NCI-H2196 treated with DMSO at 0.1 percent for 48 hours (cell line): ENCODE measurements at regions not wholly inside any gene's neighbourhood (a gene's known extent, or its start where the extent isn't known, plus 50 kb on each side); places are given as distances from the start of the nearest gene placed in this dataset.

Source experiments
- DNase-seq: peaks from one replicate; lab custom pipeline; 2025; ENCODE audit not compliant: unreplicated experiment; lab: John Stamatoyannopoulos, UW

GRCh38 chr13:50438351-50438750, 405.1 kb downstream of the DLEU7 start:
- no peak for DNase-seq

DNA sequence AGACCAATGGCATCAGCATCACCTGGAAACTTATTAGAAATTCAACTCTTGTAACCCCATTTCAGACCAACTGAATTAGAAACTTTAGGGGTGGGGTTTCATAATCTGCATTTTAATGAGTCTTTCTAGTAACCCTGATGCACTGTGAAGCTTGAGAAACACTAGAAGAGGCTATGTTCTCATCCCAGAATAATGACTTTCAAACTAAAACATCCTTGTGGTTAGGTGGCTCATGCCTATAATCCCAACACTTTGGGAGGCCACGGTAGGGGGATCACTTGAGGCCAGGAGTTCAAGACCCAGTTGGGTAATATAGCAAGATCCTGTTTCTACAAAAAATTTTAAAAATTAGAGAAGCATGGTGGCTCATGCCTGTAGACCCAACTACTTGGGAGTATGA, 402.4 kb downstream of the DLEU7 start:
- no peak for DNase-seq

GRCh38 chr13:50444726-50445125, 398.8 kb downstream of the DLEU7 start:
- DNase-seq = no peak

GRCh38 chr13:50446611-50447010, 396.9 kb downstream of the DLEU7 start:
- no peak for DNase-seq

DNA sequence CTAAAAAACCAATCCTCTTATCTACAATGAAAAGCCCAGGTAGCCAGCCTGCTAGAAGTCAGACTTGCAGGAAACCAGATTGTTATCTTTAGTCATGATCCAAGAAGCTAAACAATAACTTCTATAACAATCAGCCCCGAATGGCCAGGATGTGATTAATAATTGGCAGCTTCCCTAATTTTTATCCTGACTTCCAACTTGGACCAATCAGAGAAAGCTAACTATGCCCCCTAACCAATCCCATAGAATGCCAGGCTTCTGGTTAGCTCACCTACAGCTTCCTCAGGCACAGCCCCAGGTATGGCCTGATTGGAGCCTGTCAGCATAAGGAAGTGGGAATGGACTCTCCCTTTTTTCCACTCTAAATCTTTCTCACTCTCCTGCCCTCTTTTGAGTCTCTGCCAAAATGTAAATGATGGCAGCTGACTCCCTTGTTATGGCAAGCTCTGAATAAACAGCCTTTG, 394.9 kb downstream of the DLEU7 start:
- DNase-seq = no peak

GRCh38 chr13:50449465-50449864, 394.0 kb downstream of the DLEU7 start:
- DNase-seq = no peak

GRCh38 chr13:50450279-50450678, 393.2 kb downstream of the DLEU7 start:
- no peak for DNase-seq

DNA sequence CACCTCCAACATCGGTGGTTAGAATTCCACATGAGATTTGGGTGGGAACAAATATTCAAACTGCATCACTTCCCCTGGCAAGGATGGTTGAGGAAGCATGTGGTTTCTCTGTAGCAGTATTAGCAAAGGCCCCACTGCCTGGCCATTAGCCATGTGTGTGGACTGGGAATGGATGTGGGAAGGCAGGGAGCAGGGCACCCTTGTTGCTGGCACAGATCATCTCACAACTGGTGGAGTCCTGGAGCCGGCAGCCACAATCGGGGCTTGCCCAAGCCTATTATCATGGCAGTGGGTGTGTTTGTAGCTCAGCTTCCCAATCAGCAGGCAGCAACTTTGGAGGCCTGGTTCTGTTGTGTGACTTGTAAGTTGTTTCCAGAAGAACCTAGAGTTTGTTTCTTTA, 391.9 kb downstream of the DLEU7 start:
- no peak for DNase-seq

DNA sequence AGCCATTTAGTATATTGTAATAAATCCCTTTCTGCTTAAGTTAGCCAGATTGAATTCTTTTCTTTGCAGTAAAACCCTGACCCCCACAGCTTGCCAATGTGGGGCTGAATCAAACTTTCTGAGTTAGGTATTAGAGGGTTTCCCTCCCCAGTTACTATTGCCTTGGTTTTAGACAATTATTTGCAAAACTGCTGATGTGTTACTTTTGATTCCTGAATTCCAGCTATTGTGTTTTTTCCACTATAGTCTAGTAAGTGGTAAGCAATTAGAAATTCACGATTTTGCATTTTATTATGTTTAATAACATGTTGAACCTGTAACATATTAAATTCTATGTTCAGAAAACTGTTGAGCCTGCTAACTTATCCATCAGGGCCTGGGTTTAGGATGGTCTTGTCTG, 391.5 kb downstream of the DLEU7 start:
- DNase-seq = no peak

DNA sequence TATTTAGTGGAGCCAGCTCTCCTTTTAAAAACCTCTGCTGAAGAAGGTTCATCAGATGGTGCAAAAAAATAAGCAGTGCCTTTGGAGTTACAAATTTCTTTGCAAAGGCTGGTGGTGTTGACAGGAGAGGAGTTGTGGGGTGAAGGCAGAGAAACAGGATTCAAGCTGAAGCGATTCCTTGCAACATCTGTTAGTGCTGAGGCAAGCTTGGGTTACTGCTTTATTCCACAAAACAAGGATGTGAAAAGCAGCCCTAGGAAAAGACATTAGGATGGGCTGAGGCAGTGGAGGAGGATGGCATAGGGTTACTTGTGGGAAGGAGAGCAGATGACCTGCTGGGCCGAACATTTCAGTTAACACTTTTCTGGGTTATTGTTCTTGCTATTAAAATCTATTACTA, 390.7 kb downstream of the DLEU7 start:
- DNase-seq = no peak

DNA sequence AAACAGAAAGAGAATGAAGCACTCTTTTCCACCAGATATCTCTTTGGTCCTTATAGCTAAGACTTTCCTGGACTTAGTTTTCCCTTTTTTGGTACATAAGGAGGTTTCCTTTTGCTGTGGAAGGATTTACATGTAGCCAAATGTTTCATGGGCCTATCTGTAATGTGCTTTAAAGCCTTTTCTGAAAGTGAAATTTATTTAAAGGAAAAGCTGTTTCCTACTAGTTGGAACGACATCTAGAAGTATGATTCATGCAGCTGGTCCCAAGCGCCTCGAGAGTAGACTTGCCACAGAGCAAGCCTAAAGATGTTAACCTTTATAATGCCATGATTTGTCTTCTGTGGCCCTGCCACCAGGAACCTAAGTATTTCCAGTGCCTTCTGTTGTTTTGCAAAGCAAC, 390.3 kb downstream of the DLEU7 start:
- DNase-seq = no peak

- DNase-seq = no peak
Measured at GRCh38 chr13:50456111-50456510, 387.4 kb downstream of the DLEU7 start.

- no peak for DNase-seq
Measured at GRCh38 chr13:50457415-50458393, 385.8 kb downstream of the DLEU7 start.

- no peak for DNase-seq
Measured at GRCh38 chr13:50459046-50459445, 384.4 kb downstream of the DLEU7 start.

DNA sequence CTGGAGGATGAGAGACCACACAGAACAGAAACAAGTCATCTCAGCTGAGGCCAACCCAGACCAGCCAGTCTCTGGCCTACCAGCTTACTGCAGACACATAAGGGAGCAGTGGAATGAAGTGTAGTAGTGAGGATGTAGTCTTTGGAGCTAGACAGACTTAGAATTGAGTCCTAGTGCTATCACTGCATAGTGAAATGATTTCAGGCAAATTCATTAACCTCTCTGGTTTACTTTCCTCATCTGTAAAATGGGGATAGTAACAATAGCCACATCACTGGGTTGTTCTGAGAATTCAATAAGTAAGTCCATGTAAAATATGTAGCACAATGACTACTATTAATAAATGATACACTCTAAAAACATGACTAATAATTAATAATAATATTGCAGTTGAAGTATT, 383.8 kb downstream of the DLEU7 start:
- DNase-seq = no peak

GRCh38 chr13:50460358-50460757, 383.1 kb downstream of the DLEU7 start:
- no peak for DNase-seq

GRCh38 chr13:50461189-50461588, 382.3 kb downstream of the DLEU7 start:
- DNase-seq = no peak

DNA sequence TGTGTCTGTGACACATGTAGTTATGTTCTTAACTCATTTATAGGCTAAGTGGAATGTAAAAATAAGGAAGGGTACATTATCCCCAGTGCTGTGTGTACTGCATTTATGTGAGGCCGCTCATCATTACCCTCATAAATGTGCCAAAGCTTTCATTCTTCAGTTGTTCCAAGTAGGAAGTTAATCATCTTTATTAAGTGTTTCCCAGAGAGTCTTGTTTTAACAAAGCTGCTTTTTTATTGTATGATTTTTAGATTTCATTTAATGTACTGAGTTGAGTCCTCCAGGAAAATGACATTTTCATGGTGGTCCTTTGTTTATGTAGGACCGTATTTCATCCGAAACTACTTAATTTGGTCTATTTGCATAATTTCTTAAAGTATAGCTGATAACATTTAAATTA, 379.8 kb downstream of the DLEU7 start:
- DNase-seq = no peak

DNA sequence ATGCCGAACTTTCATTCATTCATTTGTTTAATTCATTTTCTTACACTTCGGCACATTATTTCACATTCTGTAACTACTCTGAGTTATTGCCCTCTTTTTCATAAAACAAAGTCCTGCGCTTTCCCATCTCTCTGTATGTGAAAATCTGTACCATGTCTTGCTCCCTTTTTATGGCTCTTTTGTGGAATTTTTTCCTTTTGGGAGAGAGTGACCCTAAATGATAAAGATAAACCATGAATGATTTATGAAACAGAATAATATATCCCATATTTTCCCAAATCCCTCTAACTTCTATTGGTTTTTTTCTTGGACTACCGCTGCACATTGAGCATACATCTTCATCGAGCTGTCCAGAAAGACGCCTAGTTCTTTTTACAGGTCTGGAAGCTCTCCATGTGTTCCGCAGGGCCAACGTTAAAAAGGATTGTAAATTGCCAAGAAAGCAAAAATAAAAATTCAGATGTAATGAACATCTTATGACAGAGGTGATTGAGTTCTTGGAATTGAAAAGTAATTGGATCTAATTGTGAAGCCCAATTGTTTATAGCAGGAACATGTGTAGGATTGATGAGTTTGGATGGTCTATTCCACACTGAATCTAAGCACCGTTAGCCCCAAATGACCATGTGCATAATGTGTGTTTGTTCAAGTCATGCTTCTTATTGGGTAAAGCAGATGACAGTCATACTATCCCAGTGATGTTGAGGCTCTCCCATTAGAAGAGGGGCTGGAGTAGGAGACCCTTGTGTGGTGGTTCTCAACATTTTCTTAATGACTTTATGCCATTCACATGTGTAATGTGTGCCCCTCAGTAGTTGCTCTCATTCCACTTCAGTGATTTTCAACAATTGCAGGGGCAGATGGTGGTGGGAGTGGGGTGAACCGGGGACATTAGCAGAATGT, 378.9 kb downstream of the DLEU7 start:
- DNase-seq = no peak

DNA sequence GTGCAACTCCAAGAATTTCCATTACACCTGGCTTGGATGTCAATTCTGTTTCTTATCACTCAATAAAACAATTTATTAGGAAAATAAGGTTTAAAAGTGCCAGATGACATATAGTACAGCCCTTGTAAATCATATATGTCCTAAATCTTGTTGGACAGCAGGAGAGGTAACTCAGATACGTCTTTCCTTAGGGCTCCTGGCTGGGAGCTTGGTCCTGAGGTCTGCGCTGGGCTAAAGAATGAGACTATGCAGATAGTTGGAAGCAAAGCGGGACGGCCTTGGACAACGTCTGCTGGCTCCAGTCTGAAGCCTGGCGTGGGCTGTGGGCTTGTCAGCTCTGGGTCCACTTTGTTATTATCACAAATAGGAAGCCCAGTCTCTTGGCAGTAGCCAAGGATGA, 377.0 kb downstream of the DLEU7 start:
- DNase-seq = no peak

GRCh38 chr13:50467156-50468110, 376.1 kb downstream of the DLEU7 start:
- no peak for DNase-seq
